Fibroblast of peridontal ligament (primary cell): ENCODE measurements at regions not wholly inside any gene's neighbourhood (a gene's known extent, or its start where the extent isn't known, plus 50 kb on each side); places are given as distances from the start of the nearest gene placed in this dataset.
A peak's percentile ranks its signal among the peaks of the same experiment; 100 is the strongest.

Source experiments
- DNase-seq: peaks from one replicate; pipeline ENCODE4 v3.0.0-alpha.2; 2010; ENCODE audit errors: extremely low read depth

- no peak for DNase-seq
These were observed 477.8 kb upstream of the DAB2 start for GRCh38 chr5:39902626-39903025.

- DNase-seq: no peak
These were observed 474.0 kb upstream of the DAB2 start for GRCh38 chr5:39898731-39899130.

- DNase-seq: no peak
These were observed 471.9 kb upstream of the DAB2 start for GRCh38 chr5:39896706-39897105.

- no peak for DNase-seq
These were observed 471.3 kb upstream of the DAB2 start for GRCh38 chr5:39896104-39896503.

GRCh38 chr5:39892708-39893107, 467.9 kb upstream of the DAB2 start:
- DNase-seq: peak; percentile 31

- DNase-seq: peak; percentile 68
These were observed 466.6 kb upstream of the DAB2 start for GRCh38 chr5:39891376-39891775.

GRCh38 chr5:39880985-39881384, 456.2 kb upstream of the DAB2 start:
- peak; percentile 21 for DNase-seq

GRCh38 chr5:39877479-39877878, 452.7 kb upstream of the DAB2 start:
- DNase-seq: no peak

GRCh38 chr5:39876146-39876545, 451.4 kb upstream of the DAB2 start:
- DNase-seq: peak; percentile 72

GRCh38 chr5:39870137-39870536, 445.4 kb upstream of the DAB2 start:
- no peak for DNase-seq

- no peak for DNase-seq
These were observed 444.6 kb upstream of the DAB2 start for GRCh38 chr5:39869396-39869795.

GRCh38 chr5:39867923-39868322, 443.1 kb upstream of the DAB2 start:
- no peak for DNase-seq

GRCh38 chr5:39863926-39864552, 439.3 kb upstream of the DAB2 start:
- no peak for DNase-seq

- DNase-seq: no peak
These were observed 432.3 kb upstream of the DAB2 start for GRCh38 chr5:39857041-39857440.

GRCh38 chr5:39854771-39855410, 430.1 kb upstream of the DAB2 start:
- no peak for DNase-seq

- peak; percentile 91 for DNase-seq
These were observed 425.5 kb upstream of the DAB2 start for GRCh38 chr5:39850291-39850690.

- DNase-seq: no peak
These were observed 421.4 kb upstream of the DAB2 start for GRCh38 chr5:39846144-39846543.

GRCh38 chr5:39843767-39844166, 419.0 kb upstream of the DAB2 start:
- no peak for DNase-seq

GRCh38 chr5:39835371-39835770, 410.6 kb upstream of the DAB2 start:
- peak; percentile 29 for DNase-seq

- no peak for DNase-seq
These were observed 404.7 kb upstream of the DAB2 start for GRCh38 chr5:39829441-39829840.

- DNase-seq: peak; percentile 18
These were observed 401.3 kb upstream of the DAB2 start for GRCh38 chr5:39826051-39826450.

- no peak for DNase-seq
These were observed 400.5 kb upstream of the DAB2 start for GRCh38 chr5:39825301-39825700.

GRCh38 chr5:39822020-39822419, 397.2 kb upstream of the DAB2 start:
- DNase-seq: no peak

GRCh38 chr5:39816866-39817265, 392.1 kb upstream of the DAB2 start:
- no peak for DNase-seq
